Caco-2 (cell line): ENCODE measurements at regions not wholly inside any gene's neighbourhood (a gene's known extent, or its start where the extent isn't known, plus 50 kb on each side); places are given as distances from the start of the nearest gene placed in this dataset.

ENCODE experiments used
- BruUV-seq: library from RNA; stranded (reverse); fragments of 400-500 nt; replicated peaks from 2 replicates; lab custom pipeline; 2021; lab: Mats Ljungman, UMichigan
- CTCF ChIA-PET: fragments of 300-600 bp; sonication (Branson Sonifier 250); formaldehyde crosslinking; loops from one replicate; lab custom pipeline; 2022; ENCODE audit warnings: antibody characterized with exemption; lab: Charles Lee
- POLR2A ChIA-PET: fragments of 300-600 bp; sonication (Branson Sonifier 250); formaldehyde crosslinking; loops from one replicate; lab custom pipeline; 2022; ENCODE audit warnings: antibody characterized with exemption; lab: Charles Lee
- DNase-seq, 2 experiments: peaks; one replicate each; pipeline versions ENCODE4 v3.0.0 to v3.0.0-alpha.2; 2020 to 2022
- H3K27me3 ChIP-seq: replicated peaks from 2 replicates; pipeline ENCODE4 v1.6.0; 2011; ENCODE audit warnings: low read length; ENCODE audit not compliant: control insufficient read depth, insufficient read depth
- H3K36me3 ChIP-seq: 2 replicates; pipeline ENCODE4 v1.5.1; 2011; ENCODE audit warnings: low read length; ENCODE audit not compliant: control insufficient read depth, insufficient read depth
- H3K4me1 ChIP-seq: fragments of 250-450 bp; sonication (Bioruptor Pico); 2 replicates; pipeline ENCODE4 v1.5.1; 2020; ENCODE audit warnings: mild to moderate bottlenecking
- H3K4me3 ChIP-seq: 2 replicates; pipeline ENCODE4 v1.5.1; 2011; ENCODE audit warnings: low read depth, mild to moderate bottlenecking, control low read depth, low read length
- H3K9me3 ChIP-seq: fragments of 250-450 bp; sonication (Bioruptor Pico); 2 replicates; pipeline ENCODE4 v1.5.1; 2020; ENCODE audit warnings: mild to moderate bottlenecking, moderate library complexity
- H3K27ac Mint-ChIP-seq: one replicate; pipeline ENCODE4 v1.8.0; 2022; ENCODE audit warnings: mixed read lengths; ENCODE audit not compliant: unreplicated experiment
- H3K27me3 Mint-ChIP-seq: one replicate; pipeline ENCODE4 v1.8.0; 2022; ENCODE audit warnings: mixed read lengths; ENCODE audit not compliant: insufficient read depth, unreplicated experiment
- H3K36me3 Mint-ChIP-seq: one replicate; pipeline ENCODE4 v1.8.0; 2022; ENCODE audit warnings: mild to moderate bottlenecking, mixed read lengths; ENCODE audit not compliant: insufficient read depth, unreplicated experiment
- H3K4me1 Mint-ChIP-seq: one replicate; pipeline ENCODE4 v1.8.0; 2022; ENCODE audit warnings: low read depth, mixed read lengths; ENCODE audit not compliant: unreplicated experiment
- H3K4me3 Mint-ChIP-seq: one replicate; pipeline ENCODE4 v1.8.0; 2022; ENCODE audit warnings: mild to moderate bottlenecking, moderate library complexity, mixed read lengths; ENCODE audit not compliant: unreplicated experiment
- H3K9me3 Mint-ChIP-seq: one replicate; pipeline ENCODE4 v1.8.0; 2022; ENCODE audit warnings: mixed read lengths; ENCODE audit not compliant: unreplicated experiment
- CTCF ChIP-seq, 2 experiments: fragments of 200-600 bp in 1 of 2; IDR thresholded peaks; 1 replicate in 1 of 2; 2 replicates in 1 of 2; pipeline versions ENCODE4 v1.5.1 to v1.8.0; 2011 to 2022; ENCODE audit warnings: antibody characterized with exemption in 1 of 2, control low read depth in 1 of 2, inconsistent platforms in 1 of 2, low read depth in 1 of 2, low read length in 1 of 2, mild to moderate bottlenecking in 1 of 2, moderate library complexity in 1 of 2; ENCODE audit not compliant: insufficient read depth in 1 of 2, severe bottlenecking in 1 of 2, unreplicated experiment in 1 of 2
- intact Hi-C: fragments of 100-400 bp; cut with micrococcal nuclease; formaldehyde crosslinking; loops from one replicate; pipeline ENCODE4 v1.10.0; 2022; ENCODE audit not compliant: unreplicated experiment

GRCh38 chr10:78292982-78293865 lies 259.6 kb downstream of the RPS24 start:
- Mint-ChIP-seq H3K36me3 (no peaks in the 10 kb centered on the region), H3K27me3 (no peaks in the 10 kb centered on the region), H3K4me1 (no peaks in the 10 kb centered on the region), H3K4me3 (no peak overlapping the region), H3K27ac (no peak overlapping the region), H3K9me3 (peaks cover 10% of the 10 kb centered on the region)
- Histone ChIP-seq H3K9me3 (no peaks in the 10 kb centered on the region; the same call in 1 of the 2 replicates), H3K4me1 (no peaks in the 10 kb centered on the region; the same call in 1 of the 2 replicates), H3K4me3 (no peak overlapping the region), H3K27me3 (no peaks in the 10 kb centered on the region), H3K36me3 (no peaks in the 10 kb centered on the region)
- ChIA-PET CTCF (interaction anchor here (1.5 kb wide), 1 partner anchor 33 kb away, joined by 6 read pairs; no protein-coding TSS in a partner anchor), POLR2A (no interaction called here)
- intact Hi-C loops = no loop called here
- no TSS peak for BruUV-seq
- no peak for DNase-seq
- no peak for TF ChIP-seq CTCF (IDR thresholded peaks at IDR 0.05; ENCODE audit: insufficient read depth in 1 of 2, low read depth in 1 of 2, low read length in 1 of 2, severe bottlenecking in 1 of 2, unreplicated experiment in 1 of 2)

DNA sequence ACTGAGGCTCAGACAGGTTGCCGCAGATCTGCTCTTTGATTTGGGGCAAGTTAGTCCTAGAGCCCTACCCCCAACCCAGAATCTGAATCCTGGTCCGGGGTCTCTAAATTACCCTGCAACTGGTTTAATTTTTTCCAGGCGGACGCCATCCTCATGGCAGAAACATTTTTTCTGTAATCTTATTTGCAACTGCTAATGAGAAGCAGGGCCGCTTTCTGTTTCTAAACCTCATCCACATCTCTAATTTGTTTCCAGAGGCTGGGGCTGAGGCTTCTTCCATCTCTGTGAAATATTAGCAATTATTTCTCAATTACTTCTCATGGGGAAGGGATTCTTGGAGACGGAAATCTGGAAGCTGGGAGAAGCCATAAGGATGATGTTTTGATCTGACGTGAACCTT lies 261.6 kb downstream of the RPS24 start:
- DNase-seq = no peak
- TF ChIP-seq CTCF (IDR thresholded peaks at IDR 0.05; ENCODE audit: insufficient read depth in 1 of 2, low read depth in 1 of 2, low read length in 1 of 2, severe bottlenecking in 1 of 2, unreplicated experiment in 1 of 2) = no peak
- intact Hi-C loops = no loop called here
- Mint-ChIP-seq H3K27ac (no peak overlapping the region), H3K4me1 (peaks cover 7% of the 10 kb centered on the region), H3K36me3 (no peaks in the 10 kb centered on the region), H3K9me3 (peaks cover 10% of the 10 kb centered on the region), H3K4me3 (no peak overlapping the region), H3K27me3 (no peaks in the 10 kb centered on the region)
- Histone ChIP-seq H3K36me3 (no peaks in the 10 kb centered on the region), H3K4me1 (no peaks in the 10 kb centered on the region; the same call in 1 of the 2 replicates), H3K9me3 (no peaks in the 10 kb centered on the region; the same call in none of the 2 replicates), H3K4me3 (no peak overlapping the region), H3K27me3 (no peaks in the 10 kb centered on the region)
- no TSS peak for BruUV-seq
- CTCF ChIA-PET = no interaction called here
- POLR2A ChIA-PET = no interaction called here

GRCh38 chr10:78296785-78297184 lies 263.1 kb downstream of the RPS24 start:
- BruUV-seq = no TSS peak
- no peaks in the 10 kb centered on the region; the same call in none of the 2 replicates for H3K9me3 ChIP-seq
- ChIA-PET CTCF (no interaction called here), POLR2A (no interaction called here)
- no peaks in the 10 kb centered on the region for H3K36me3 ChIP-seq
- no peaks in the 10 kb centered on the region for H3K27me3 ChIP-seq
- H3K4me1 Mint-ChIP-seq = peaks cover 7% of the 10 kb centered on the region
- H3K4me3 Mint-ChIP-seq = no peak overlapping the region
- no peak for DNase-seq
- no peaks in the 10 kb centered on the region for H3K27me3 Mint-ChIP-seq
- no peak overlapping the region for H3K27ac Mint-ChIP-seq
- H3K4me1 ChIP-seq = peaks cover 5% of the 10 kb centered on the region
- no peaks in the 10 kb centered on the region for H3K36me3 Mint-ChIP-seq
- no peak for TF ChIP-seq CTCF (IDR thresholded peaks at IDR 0.05; ENCODE audit: insufficient read depth in 1 of 2, low read depth in 1 of 2, low read length in 1 of 2, severe bottlenecking in 1 of 2, unreplicated experiment in 1 of 2)
- H3K9me3 Mint-ChIP-seq = peaks cover 10% of the 10 kb centered on the region
- intact Hi-C loops = no loop called here
- H3K4me3 ChIP-seq = no peak overlapping the region
